Gastrocnemius medialis (tissue), 4 donors: ENCODE measurements at regions not wholly inside any gene's neighbourhood (a gene's known extent, or its start where the extent isn't known, plus 50 kb on each side); places are given as distances from the start of the nearest gene placed in this dataset.
"Not testable (repeated sequence)": the region's sequence is repeated elsewhere in the genome, so short reads cannot be mapped to it uniquely, and the experiment has no call there.

Source experiments
- CTCF ChIP-seq, 5 experiments: fragments of 450-650 bp in 3 of 5; fragments of 200-600 bp in 2 of 5; sonication (generic) in 2 of 5; IDR thresholded peaks in 4 of 5; conservative IDR thresholded peaks in 1 of 5; 1 replicate in 4 of 5; 2 replicates in 1 of 5; pipeline ENCODE4 v1.5.1; 2016 to 2019; ENCODE audit warnings: antibody characterized with exemption in 5 of 5, mild to moderate bottlenecking in 3 of 5, moderate library complexity in 3 of 5
- POLR2A ChIP-seq, 2 donors: fragments of 450-650 bp; IDR thresholded peaks; one replicate each; pipeline ENCODE4 v1.6.1; 2017; ENCODE audit warnings: antibody characterized with exemption in 2 of 2, mild to moderate bottlenecking in 2 of 2, moderate library complexity in 2 of 2

- not testable (repeated sequence) for TF ChIP-seq POLR2A (IDR thresholded peaks at IDR 0.05); CTCF (IDR thresholded peaks at IDR 0.05 in 4 of 5, conservative IDR thresholded peaks at IDR 0.05 in 1 of 5)
These were observed 547.4 kb upstream of the RAG2 start for GRCh38 chr11:37145434-37145833.
